ENCODE measurements at regions not wholly inside any gene's neighbourhood (a gene's known extent, or its start where the extent isn't known, plus 50 kb on each side); places are given as distances from the start of the nearest gene placed in this dataset.

DNA sequence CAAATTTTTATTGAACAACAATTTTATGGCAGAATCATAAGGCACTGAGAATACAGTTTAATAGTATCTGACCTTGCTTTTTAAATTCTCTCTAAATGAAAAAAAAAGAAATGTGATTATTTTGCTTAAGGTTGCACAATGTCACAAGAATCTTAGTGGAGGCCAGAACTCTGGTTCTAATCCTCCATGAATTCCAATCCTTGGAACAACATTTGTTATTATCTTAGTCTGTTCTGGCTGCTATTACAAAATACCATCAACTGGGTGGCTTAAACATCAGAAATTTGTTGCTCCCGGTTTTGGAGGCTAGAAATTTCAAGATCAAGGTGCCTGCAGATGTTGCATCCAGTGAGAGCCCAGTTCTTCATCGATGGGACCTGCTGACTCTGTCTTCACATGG is 158.2 kb upstream of the POM121L12 start:
- ChIA-PET POLR2A (ENCODE audit: unreplicated experiment) (no interaction called here), CTCF (no interaction called here)
- Histone ChIP-seq H2BK15ac (ENCODE audit: low read depth, low read length) (no peak overlapping the region), H3K4me2 (ENCODE audit: low read depth, low read length) (no peak overlapping the region), H3K14ac (replicated peaks; ENCODE audit: low read depth, low read length) (no peak overlapping the region), H2AK5ac (ENCODE audit: low read depth, low read length) (no peak overlapping the region), H3K9ac (ENCODE audit: low read depth, low read length) (no peak overlapping the region), H3K18ac (ENCODE audit: low read depth, low read length) (no peak overlapping the region), H3K36me3 (ENCODE audit: control insufficient read depth, insufficient read depth, low read length) (no peaks in the 10 kb centered on the region), H3K4me1 (ENCODE audit: control insufficient read depth, insufficient read depth, low read length) (no peaks in the 10 kb centered on the region), H3K27ac (ENCODE audit: insufficient read depth, low read length) (no peak overlapping the region), H2BK5ac (ENCODE audit: low read depth, low read length, poor library complexity, severe bottlenecking) (no peak overlapping the region), H4K8ac (ENCODE audit: low read depth in 2 of 2, low read length in 2 of 2) (no peak overlapping the region), H3K27me3 (ENCODE audit: control insufficient read depth, insufficient read depth, low read length) (no peaks in the 10 kb centered on the region), H3K79me1 (ENCODE audit: low read depth in 1 of 2, low read length in 2 of 2) (no peaks in the 10 kb centered on the region), H2BK120ac (ENCODE audit: low read depth, low read length) (no peak overlapping the region), H2BK20ac (ENCODE audit: low read depth, low read length) (no peak overlapping the region), H4K91ac (ENCODE audit: insufficient read depth, low read depth, low read length) (no peak overlapping the region), H2AK9ac (replicated peaks; ENCODE audit: low read depth, low read length, poor library complexity) (no peak overlapping the region), H3K56ac (ENCODE audit: extremely low read depth, insufficient read depth, low read length) (no peak overlapping the region), H3K4me3 (ENCODE audit: insufficient read depth, low read depth, low read length) (no peak overlapping the region), H3K9me3 (ENCODE audit: control insufficient read depth, insufficient read depth, low read length) (peaks cover 7% of the 10 kb centered on the region; the same call in 1 of the 2 replicates), H3K4ac (ENCODE audit: low read depth, low read length) (no peak overlapping the region), H2AFZ (replicated peaks; ENCODE audit: low read length, poor library complexity) (no peak overlapping the region), H4K20me1 (ENCODE audit: insufficient read depth, low read length) (no peaks in the 10 kb centered on the region), H4K5ac (ENCODE audit: low read depth, low read length) (no peak overlapping the region), H3K9me1 (ENCODE audit: insufficient read depth, low read length) (no peaks in the 10 kb centered on the region), H3K23ac (ENCODE audit: low read depth, low read length) (no peak overlapping the region)
- in situ Hi-C loops (cut with MboI; ENCODE audit: low sequenced_read_pairs) (no loop called here), dilution Hi-C loops (cut with HindIII; ENCODE audit: low sequenced_read_pairs, unreplicated experiment) (no loop called here), intact Hi-C loops (cut with micrococcal nuclease) (no loop called here)
- no peak for DNase-seq
- no peak for TF ChIP-seq NFE2L2 (IDR thresholded peaks at IDR 0.05; ENCODE audit: low read depth, low read length)
- TF ChIP-seq CHD1 (IDR thresholded peaks at IDR 0.05; ENCODE audit: low read depth, low read length), result no peak
- ATAC-seq (ENCODE audit: low read depth), result no peak
- no TSS peak for BruUV-seq (replicated peaks)
- no CpG with 5 or more reads among the region's 2 CpGs for WGBS, 2 experiments (ENCODE audit: extremely low coverage in 2 of 2, insufficient read length in 1 of 2)
